PFSK-1 (cell line): ENCODE measurements at regions not wholly inside any gene's neighbourhood (a gene's known extent, or its start where the extent isn't known, plus 50 kb on each side); places are given as distances from the start of the nearest gene placed in this dataset.

Experiments used
- FOXP2 ChIP-seq: optimal IDR thresholded peaks from 2 replicates; pipeline ENCODE3; 2011; ENCODE audit warnings: borderline replicate concordance, control low read depth, inconsistent platforms; ENCODE audit not compliant: insufficient read depth; ENCODE audit errors: extremely low read length, extremely low read depth
- POLR2AphosphoS5 ChIP-seq: IDR thresholded peaks from 2 replicates; pipeline ENCODE4 v1.6.1; 2012; ENCODE audit warnings: low read depth, mild to moderate bottlenecking, control low read depth, low read length, moderate library complexity
- REST ChIP-seq, 2 experiments: IDR thresholded peaks; 2 replicates each; pipeline versions ENCODE4 v1.6.1 to v1.8.0; 2011 to 2012; ENCODE audit warnings: low read depth in 2 of 2, low read length in 2 of 2, control low read depth in 1 of 2, inconsistent platforms in 1 of 2, mild to moderate bottlenecking in 1 of 2, moderate library complexity in 1 of 2; ENCODE audit not compliant: insufficient read depth in 1 of 2
- SIN3A ChIP-seq: IDR thresholded peaks from 2 replicates; pipeline ENCODE4 v1.6.1; 2012; ENCODE audit warnings: mild to moderate bottlenecking, low read length, moderate library complexity, borderline replicate concordance; ENCODE audit not compliant: insufficient read depth
- TAF1 ChIP-seq: IDR thresholded peaks from 2 replicates; pipeline ENCODE4 v1.6.1; 2012; ENCODE audit warnings: low read length, control low read depth, borderline replicate concordance; ENCODE audit not compliant: insufficient read depth

GRCh38 chr13:68872338-68872737 is 1235.3 kb upstream of the ATXN8OS start:
- TF ChIP-seq REST (IDR thresholded peaks at IDR 0.05; ENCODE audit: insufficient read depth in 1 of 2, low read depth in 2 of 2, low read length in 2 of 2) (no peak), TAF1 (no peak), POLR2AphosphoS5 (no peak), FOXP2 (no peak), SIN3A (no peak)

- no peak for TF ChIP-seq SIN3A
- no peak for TF ChIP-seq FOXP2
- no peak for TF ChIP-seq POLR2AphosphoS5
- no peak for TF ChIP-seq TAF1
- TF ChIP-seq REST (IDR thresholded peaks at IDR 0.05; ENCODE audit: insufficient read depth in 1 of 2, low read depth in 2 of 2, low read length in 2 of 2), result no peak
Observed at GRCh38 chr13:68851026-68851425, 1256.6 kb upstream of the ATXN8OS start.

- no peak for TF ChIP-seq SIN3A
- TF ChIP-seq REST (IDR thresholded peaks at IDR 0.05; ENCODE audit: insufficient read depth in 1 of 2, low read depth in 2 of 2, low read length in 2 of 2), result no peak
- TF ChIP-seq POLR2AphosphoS5, result no peak
- no peak for TF ChIP-seq TAF1
- TF ChIP-seq FOXP2, result no peak
Observed at GRCh38 chr13:68850160-68850559, 1257.5 kb upstream of the ATXN8OS start.

- TF ChIP-seq TAF1, result no peak
- no peak for TF ChIP-seq SIN3A
- TF ChIP-seq POLR2AphosphoS5, result no peak
- no peak for TF ChIP-seq REST (IDR thresholded peaks at IDR 0.05; ENCODE audit: insufficient read depth in 1 of 2, low read depth in 2 of 2, low read length in 2 of 2)
- TF ChIP-seq FOXP2, result no peak
Observed at GRCh38 chr13:68846663-68847062, 1261.0 kb upstream of the ATXN8OS start.

- no peak for TF ChIP-seq REST (IDR thresholded peaks at IDR 0.05; ENCODE audit: insufficient read depth in 1 of 2, low read depth in 2 of 2, low read length in 2 of 2)
Observed at GRCh38 chr13:68834375-68834774, 1273.3 kb upstream of the ATXN8OS start.
